Right lobe of liver (tissue), 4 donors: ENCODE measurements at regions not wholly inside any gene's neighbourhood (a gene's known extent, or its start where the extent isn't known, plus 50 kb on each side); places are given as distances from the start of the nearest gene placed in this dataset.

Source experiments
- POLR2A ChIP-seq: fragments of 450-650 bp; IDR thresholded peaks from one replicate; pipeline ENCODE4 v1.6.1; 2017; ENCODE audit warnings: antibody characterized with exemption, mild to moderate bottlenecking
- TF ChIP-seq, protein P1 (sequence below), 4 donors: fragments of 200-600 bp in 3 of 4; fragments of 450-650 bp in 1 of 4; IDR thresholded peaks; one replicate each; pipeline versions ENCODE4 v1.5.1 to v1.8.0; 2016 to 2022; ENCODE audit warnings: antibody characterized with exemption in 4 of 4, mild to moderate bottlenecking in 2 of 4
- donor health status: DM: no; HTN: no; CAD: no.
- donor health status: DM: no; HTN: no; CAD: no.
- donor health status: DM: no; HTN: yes; CAD: no.

DNA sequence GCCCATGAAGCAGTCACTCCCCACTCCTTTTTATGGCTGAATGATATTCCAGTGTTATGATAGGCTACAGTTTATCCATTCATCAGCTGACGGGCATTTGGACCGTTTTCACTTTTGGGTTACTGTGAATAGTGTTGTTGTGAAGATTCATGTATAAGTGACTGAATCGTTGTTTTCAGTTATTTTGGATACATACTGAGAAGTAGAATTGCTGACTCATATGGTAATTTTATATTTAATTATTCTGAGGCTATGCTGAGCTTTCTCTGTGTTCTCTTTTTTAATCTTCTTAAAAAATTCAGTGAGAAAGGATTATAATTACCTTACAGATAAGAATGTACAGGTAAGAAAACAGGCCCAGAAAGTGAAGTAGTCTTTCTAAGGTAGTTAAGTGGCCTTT, 117.9 kb upstream of the MPHOSPH6 start:
- TF ChIP-seq, protein P1, sequence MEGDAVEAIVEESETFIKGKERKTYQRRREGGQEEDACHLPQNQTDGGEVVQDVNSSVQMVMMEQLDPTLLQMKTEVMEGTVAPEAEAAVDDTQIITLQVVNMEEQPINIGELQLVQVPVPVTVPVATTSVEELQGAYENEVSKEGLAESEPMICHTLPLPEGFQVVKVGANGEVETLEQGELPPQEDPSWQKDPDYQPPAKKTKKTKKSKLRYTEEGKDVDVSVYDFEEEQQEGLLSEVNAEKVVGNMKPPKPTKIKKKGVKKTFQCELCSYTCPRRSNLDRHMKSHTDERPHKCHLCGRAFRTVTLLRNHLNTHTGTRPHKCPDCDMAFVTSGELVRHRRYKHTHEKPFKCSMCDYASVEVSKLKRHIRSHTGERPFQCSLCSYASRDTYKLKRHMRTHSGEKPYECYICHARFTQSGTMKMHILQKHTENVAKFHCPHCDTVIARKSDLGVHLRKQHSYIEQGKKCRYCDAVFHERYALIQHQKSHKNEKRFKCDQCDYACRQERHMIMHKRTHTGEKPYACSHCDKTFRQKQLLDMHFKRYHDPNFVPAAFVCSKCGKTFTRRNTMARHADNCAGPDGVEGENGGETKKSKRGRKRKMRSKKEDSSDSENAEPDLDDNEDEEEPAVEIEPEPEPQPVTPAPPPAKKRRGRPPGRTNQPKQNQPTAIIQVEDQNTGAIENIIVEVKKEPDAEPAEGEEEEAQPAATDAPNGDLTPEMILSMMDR (IDR thresholded peaks at IDR 0.05): no peak
- TF ChIP-seq POLR2A: no peak
